Fibroblast of mammary gland (primary cell): ENCODE measurements at regions not wholly inside any gene's neighbourhood (a gene's known extent, or its start where the extent isn't known, plus 50 kb on each side); places are given as distances from the start of the nearest gene placed in this dataset.

Experiments
- DNase-seq: peaks from one replicate; pipeline ENCODE4 v3.0.0-alpha.2; 2010; ENCODE audit warnings: low read depth
- H3K4me3 ChIP-seq: 2 replicates; pipeline ENCODE4 v1.5.1; 2011; ENCODE audit warnings: low read depth, mild to moderate bottlenecking, low read length, moderate library complexity; ENCODE audit not compliant: control insufficient read depth
- CTCF ChIP-seq: conservative IDR thresholded peaks from 2 replicates; pipeline ENCODE4 v1.5.1; 2011; ENCODE audit warnings: low read depth, low read length, inconsistent platforms; ENCODE audit not compliant: control insufficient read depth, insufficient read depth

GRCh38 chr14:44639781-44640385 lies 132.8 kb upstream of the FSCB start:
- DNase-seq, result no peak
- TF ChIP-seq CTCF, result no peak
- no peak overlapping the region for H3K4me3 ChIP-seq

GRCh38 chr14:44634692-44635091 lies 127.6 kb upstream of the FSCB start:
- DNase-seq, result no peak
- H3K4me3 ChIP-seq, result no peak overlapping the region

GRCh38 chr14:44626423-44626822 lies 119.3 kb upstream of the FSCB start:
- DNase-seq, result no peak
- no peak for TF ChIP-seq CTCF
- H3K4me3 ChIP-seq, result no peak overlapping the region

More at GRCh38 chr14:44634692-44635091, 127.6 kb upstream of the FSCB start:
- no peak for TF ChIP-seq CTCF

GRCh38 chr14:44625098-44625497 lies 118.0 kb upstream of the FSCB start:
- H3K4me3 ChIP-seq, result no peak overlapping the region
- DNase-seq, result no peak
- no peak for TF ChIP-seq CTCF

- TF ChIP-seq CTCF, result no peak
- H3K4me3 ChIP-seq, result no peak overlapping the region
- DNase-seq, result no peak
These were observed 113.3 kb upstream of the FSCB start for GRCh38 chr14:44620121-44621019.

- no peak for TF ChIP-seq CTCF
- no peak for DNase-seq
These were observed 109.1 kb upstream of the FSCB start for GRCh38 chr14:44616204-44616603.

More at GRCh38 chr14:44616204-44616603, 109.1 kb upstream of the FSCB start:
- H3K4me3 ChIP-seq, result no peak overlapping the region
